ENCODE measurements at regions not wholly inside any gene's neighbourhood (a gene's known extent, or its start where the extent isn't known, plus 50 kb on each side); places are given as distances from the start of the nearest gene placed in this dataset.

- TF ChIP-seq EZH2phosphoT487 (IDR thresholded peaks at IDR 0.05; ENCODE audit: low read depth): no peak
- no peak for TF ChIP-seq CTCF (IDR thresholded peaks at IDR 0.05; ENCODE audit: low read depth, low read length)
- Histone ChIP-seq H3K36me3 (replicated peaks; ENCODE audit: low read depth, low read length) (no peaks in the 10 kb centered on the region), H3K4me1 (ENCODE audit: low read length) (no peaks in the 10 kb centered on the region), H3K27ac (ENCODE audit: low read length) (no peak overlapping the region), H3K27me3 (ENCODE audit: low read depth, low read length) (no peaks in the 10 kb centered on the region), H3K79me2 (ENCODE audit: low read length) (no peaks in the 10 kb centered on the region), H2AFZ (ENCODE audit: low read depth, low read length) (no peak overlapping the region), H3K9ac (ENCODE audit: low read length) (no peak overlapping the region), H3K4me2 (ENCODE audit: low read length) (no peak overlapping the region), H3K4me3 (ENCODE audit: low read length) (no peak overlapping the region), H3K9me3 (ENCODE audit: insufficient read depth, low read length) (no peaks in the 10 kb centered on the region), H4K20me1 (ENCODE audit: insufficient read depth, low read length) (no peaks in the 10 kb centered on the region)
These were observed 112.5 kb upstream of the NGF start for GRCh38 chr1:115450501-115451040.

- no peaks in the 10 kb centered on the region for H3K4me1 ChIP-seq (ENCODE audit: low read length)
- no peak overlapping the region for H3K9ac ChIP-seq (ENCODE audit: low read length)
- no peak overlapping the region for H3K4me3 ChIP-seq (ENCODE audit: low read length)
- H3K27me3 ChIP-seq (ENCODE audit: low read depth, low read length): no peaks in the 10 kb centered on the region
- H3K9me3 ChIP-seq (ENCODE audit: insufficient read depth, low read length): no peaks in the 10 kb centered on the region
- no peak overlapping the region for H2AFZ ChIP-seq (ENCODE audit: low read depth, low read length)
- H3K79me2 ChIP-seq (ENCODE audit: low read length): no peaks in the 10 kb centered on the region
- no peak for TF ChIP-seq CTCF (IDR thresholded peaks at IDR 0.05; ENCODE audit: low read depth, low read length)
- no peak for TF ChIP-seq EZH2phosphoT487 (IDR thresholded peaks at IDR 0.05; ENCODE audit: low read depth)
- no peak overlapping the region for H3K4me2 ChIP-seq (ENCODE audit: low read length)
- no peaks in the 10 kb centered on the region for H3K36me3 ChIP-seq (replicated peaks; ENCODE audit: low read depth, low read length)
- no peaks in the 10 kb centered on the region for H4K20me1 ChIP-seq (ENCODE audit: insufficient read depth, low read length)
- H3K27ac ChIP-seq (ENCODE audit: low read length): no peak overlapping the region
These were observed 110.4 kb upstream of the NGF start for GRCh38 chr1:115448282-115449044.

DNA sequence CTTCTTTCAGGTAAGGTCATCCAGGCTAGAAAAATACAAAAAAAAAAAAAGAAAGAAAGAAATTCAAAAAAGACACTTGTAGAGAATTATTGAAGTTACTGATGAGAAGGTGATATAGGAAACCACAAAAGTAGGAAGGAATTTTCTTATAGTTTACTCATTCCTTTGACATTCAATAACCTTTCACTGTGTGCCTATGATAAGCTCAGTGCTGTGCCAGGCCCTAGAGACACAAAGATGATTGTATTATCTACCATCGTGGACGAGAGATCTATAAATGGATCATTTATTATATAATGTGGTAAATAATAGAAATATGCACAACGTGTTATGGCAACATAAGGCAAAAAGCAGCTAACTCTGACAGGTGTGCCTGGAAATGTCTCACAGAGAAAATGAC lies 109.6 kb upstream of the NGF start:
- Histone ChIP-seq H3K4me1 (ENCODE audit: low read length) (no peaks in the 10 kb centered on the region), H3K9me3 (ENCODE audit: insufficient read depth, low read length) (no peaks in the 10 kb centered on the region), H3K79me2 (ENCODE audit: low read length) (no peaks in the 10 kb centered on the region), H3K4me2 (ENCODE audit: low read length) (no peak overlapping the region), H3K4me3 (ENCODE audit: low read length) (no peak overlapping the region), H4K20me1 (ENCODE audit: insufficient read depth, low read length) (no peaks in the 10 kb centered on the region), H3K9ac (ENCODE audit: low read length) (no peak overlapping the region), H3K27ac (ENCODE audit: low read length) (no peak overlapping the region), H3K27me3 (ENCODE audit: low read depth, low read length) (no peaks in the 10 kb centered on the region), H3K36me3 (replicated peaks; ENCODE audit: low read depth, low read length) (no peaks in the 10 kb centered on the region), H2AFZ (ENCODE audit: low read depth, low read length) (no peak overlapping the region)
- no peak for TF ChIP-seq CTCF (IDR thresholded peaks at IDR 0.05; ENCODE audit: low read depth, low read length)
- TF ChIP-seq EZH2phosphoT487 (IDR thresholded peaks at IDR 0.05; ENCODE audit: low read depth): no peak

GRCh38 chr1:115445090-115445489 lies 107.0 kb upstream of the NGF start:
- Histone ChIP-seq H3K27ac (ENCODE audit: low read length) (no peak overlapping the region), H3K4me2 (ENCODE audit: low read length) (no peak overlapping the region), H3K9me3 (ENCODE audit: insufficient read depth, low read length) (no peaks in the 10 kb centered on the region), H3K36me3 (replicated peaks; ENCODE audit: low read depth, low read length) (no peaks in the 10 kb centered on the region), H3K9ac (ENCODE audit: low read length) (no peak overlapping the region), H3K4me3 (ENCODE audit: low read length) (no peak overlapping the region), H3K4me1 (ENCODE audit: low read length) (no peaks in the 10 kb centered on the region), H4K20me1 (ENCODE audit: insufficient read depth, low read length) (no peaks in the 10 kb centered on the region), H3K79me2 (ENCODE audit: low read length) (no peaks in the 10 kb centered on the region), H3K27me3 (ENCODE audit: low read depth, low read length) (no peaks in the 10 kb centered on the region), H2AFZ (ENCODE audit: low read depth, low read length) (no peak overlapping the region)
- TF ChIP-seq CTCF (IDR thresholded peaks at IDR 0.05; ENCODE audit: low read depth, low read length) (no peak), EZH2phosphoT487 (IDR thresholded peaks at IDR 0.05; ENCODE audit: low read depth) (no peak)
